DMS153 (cell line): ENCODE measurements at regions not wholly inside any gene's neighbourhood (a gene's known extent, or its start where the extent isn't known, plus 50 kb on each side); places are given as distances from the start of the nearest gene placed in this dataset.

ENCODE experiments used
- DNase-seq: peaks from one replicate; lab custom pipeline; 2025; lab: John Stamatoyannopoulos, UW

GRCh38 chr13:74966275-74966674 lies 515.7 kb downstream of the TBC1D4 start:
- DNase-seq: no peak

- no peak for DNase-seq
Measured at GRCh38 chr13:74945637-74946036, 536.3 kb downstream of the TBC1D4 start.

GRCh38 chr13:74931698-74932433 lies 550.1 kb downstream of the TBC1D4 start:
- DNase-seq: no peak

GRCh38 chr13:74930402-74931165 lies 551.4 kb downstream of the TBC1D4 start:
- no peak for DNase-seq

GRCh38 chr13:74929436-74929835 lies 552.5 kb downstream of the TBC1D4 start:
- DNase-seq: no peak

- DNase-seq: no peak
Measured at GRCh38 chr13:74927823-74928222, 554.1 kb downstream of the TBC1D4 start.

- DNase-seq: no peak
Measured at GRCh38 chr13:74922963-74923362, 559.0 kb downstream of the TBC1D4 start.

- DNase-seq: no peak
Measured at GRCh38 chr13:74921326-74921725, 560.6 kb downstream of the TBC1D4 start.

GRCh38 chr13:74920920-74921319 lies 561.0 kb downstream of the TBC1D4 start:
- no peak for DNase-seq

- no peak for DNase-seq
Measured at GRCh38 chr13:74920361-74920760, 561.6 kb downstream of the TBC1D4 start.

- DNase-seq: no peak
Measured at GRCh38 chr13:74919914-74920313, 562.1 kb downstream of the TBC1D4 start.

GRCh38 chr13:74912898-74913297 lies 569.1 kb downstream of the TBC1D4 start:
- DNase-seq: no peak

GRCh38 chr13:74910415-74910814 lies 571.6 kb downstream of the TBC1D4 start:
- DNase-seq: no peak

- no peak for DNase-seq
Measured at GRCh38 chr13:74907788-74908187, 574.2 kb downstream of the TBC1D4 start.

- DNase-seq: no peak
Measured at GRCh38 chr13:74904556-74904955, 577.4 kb downstream of the TBC1D4 start.

GRCh38 chr13:74895042-74895796 lies 586.8 kb downstream of the TBC1D4 start:
- no peak for DNase-seq

GRCh38 chr13:74892096-74892495 lies 589.9 kb downstream of the TBC1D4 start:
- DNase-seq: no peak

GRCh38 chr13:74891610-74892009 lies 590.4 kb downstream of the TBC1D4 start:
- DNase-seq: peak; percentile 82

GRCh38 chr13:74889321-74889720 lies 592.6 kb downstream of the TBC1D4 start:
- peak; percentile 63 for DNase-seq

- no peak for DNase-seq
Measured at GRCh38 chr13:74886502-74886901, 595.5 kb downstream of the TBC1D4 start.

GRCh38 chr13:74883834-74884233 lies 598.1 kb downstream of the TBC1D4 start:
- no peak for DNase-seq

- DNase-seq: no peak
Measured at GRCh38 chr13:74871369-74872070, 610.4 kb downstream of the TBC1D4 start.
